H1 (cell line): ENCODE measurements at regions not wholly inside any gene's neighbourhood (a gene's known extent, or its start where the extent isn't known, plus 50 kb on each side); places are given as distances from the start of the nearest gene placed in this dataset.
"Not testable (repeated sequence)": the region's sequence is repeated elsewhere in the genome, so short reads cannot be mapped to it uniquely, and the experiment has no call there.

ENCODE experiments used
- CTCF ChIA-PET: fragments of 300-600 bp; sonication (Branson Sonifier 250); formaldehyde crosslinking; loops from one replicate; lab custom pipeline; 2021; ENCODE audit not compliant: partially characterized antibody; lab: Charles Lee
- POLR2A ChIA-PET: fragments of 300-600 bp; sonication (Branson Sonifier 250); formaldehyde crosslinking; loops from one replicate; lab custom pipeline; 2021; ENCODE audit warnings: inconsistent platforms; ENCODE audit not compliant: partially characterized antibody; lab: Charles Lee
- DNase-seq, 2 experiments: peaks; one replicate each; pipeline versions ENCODE4 v3.0.0 to v3.0.0-alpha.2; 2010 to 2022; ENCODE audit warnings: low spot score in 2 of 2, low read depth in 1 of 2, mixed read lengths in 1 of 2
- FAIRE-seq: peaks from 2 replicates; lab custom pipeline; 2011; peaks lifted over from hg19 to GRCh38; lab: Jason Lieb, UNC
- H2AFZ ChIP-seq: 2 replicates; pipeline ENCODE4 v1.8.1; 2012; ENCODE audit warnings: low read length, inconsistent platforms
- H2AK5ac ChIP-seq: 2 replicates; pipeline ENCODE4 v1.6.1; 2013; ENCODE audit warnings: low read depth, low read length
- H2BK120ac ChIP-seq: replicated peaks from 2 replicates; pipeline ENCODE3; 2013; ENCODE audit warnings: low read depth, low read length, inconsistent platforms
- H2BK12ac ChIP-seq: 2 replicates; pipeline ENCODE4 v1.6.1; 2013; ENCODE audit warnings: low read depth, low read length
- H2BK15ac ChIP-seq: 2 replicates; pipeline ENCODE4 v1.6.1; 2013; ENCODE audit warnings: low read length
- H2BK20ac ChIP-seq: 2 replicates; pipeline ENCODE4 v1.6.1; 2013; ENCODE audit warnings: low read length
- H2BK5ac ChIP-seq: 2 replicates; pipeline ENCODE4 v1.6.1; 2013; ENCODE audit warnings: low read depth, low read length
- H3K14ac ChIP-seq: 2 replicates; pipeline ENCODE4 v1.6.1; 2013; ENCODE audit warnings: inconsistent platforms; ENCODE audit not compliant: insufficient read length
- H3K18ac ChIP-seq: 2 replicates; pipeline ENCODE4 v1.6.1; 2013; ENCODE audit warnings: low read length; ENCODE audit errors: extremely low read depth
- H3K23ac ChIP-seq: 2 replicates; pipeline ENCODE4 v1.6.1; 2013; ENCODE audit warnings: inconsistent platforms; ENCODE audit not compliant: insufficient read length
- H3K23me2 ChIP-seq: 2 replicates; pipeline ENCODE4 v1.6.1; 2013; ENCODE audit warnings: low read depth, low read length
- H3K27ac ChIP-seq: 2 replicates; pipeline ENCODE4 v1.6.1; 2011; ENCODE audit warnings: low read depth, low read length, inconsistent platforms
- H3K27me3 ChIP-seq, 4 experiments: replicated peaks in 1 of 4; 1 replicate in 1 of 4; 2 replicates in 3 of 4; pipeline versions ENCODE4 v1.6.1 to v1.8.1; 2011 to 2013; ENCODE audit warnings: low read length in 3 of 4, mild to moderate bottlenecking in 3 of 4, inconsistent platforms in 2 of 4, mixed read lengths in 2 of 4, moderate library complexity in 1 of 4; ENCODE audit not compliant: control insufficient read depth in 3 of 4, insufficient read depth in 3 of 4; ENCODE audit errors: extremely low read depth in 1 of 4
- H3K36me3 ChIP-seq, 4 experiments: 2 replicates each; pipeline versions ENCODE4 v1.6.1 to v1.8.1; 2011 to 2013; ENCODE audit warnings: mild to moderate bottlenecking in 4 of 4, low read length in 3 of 4, moderate library complexity in 2 of 4, control low read depth in 1 of 4, inconsistent platforms in 1 of 4; ENCODE audit not compliant: insufficient read depth in 4 of 4, control insufficient read depth in 2 of 4
- H3K4ac ChIP-seq: replicated peaks from 2 replicates; pipeline ENCODE3; 2013; ENCODE audit warnings: low read length, low read depth, mixed read lengths, inconsistent platforms; ENCODE audit not compliant: insufficient read length
- H3K4me1 ChIP-seq, 4 experiments: replicated peaks in 1 of 4; 1 replicate in 1 of 4; 2 replicates in 3 of 4; pipeline versions ENCODE4 v1.6.1 to v1.8.1; 2011 to 2013; ENCODE audit warnings: low read length in 3 of 4, inconsistent platforms in 2 of 4, mixed read lengths in 1 of 4; ENCODE audit not compliant: insufficient read depth in 4 of 4, control insufficient read depth in 3 of 4
- H3K4me2 ChIP-seq, 2 experiments: 2 replicates each; pipeline versions ENCODE4 v1.6.1 to v1.8.1; 2011 to 2013; ENCODE audit warnings: low read depth in 2 of 2, low read length in 2 of 2, control low read depth in 1 of 2, inconsistent platforms in 1 of 2, mild to moderate bottlenecking in 1 of 2; ENCODE audit not compliant: insufficient read depth in 1 of 2
- H3K4me3 ChIP-seq, 4 experiments: fragments of 200-600, 300-600 bp in 1 of 4; sonication (generic), shearing (Covaris generic), sonication (Bioruptor Twin) in 1 of 4; 2 replicates each; pipeline versions ENCODE4 v1.5.1 to v1.8.1; 2011 to 2016; ENCODE audit warnings: low read length in 4 of 4, low read depth in 3 of 4, control low read depth in 2 of 4, inconsistent platforms in 2 of 4, mild to moderate bottlenecking in 2 of 4, mixed read lengths in 1 of 4, moderate library complexity in 1 of 4; ENCODE audit not compliant: insufficient read depth in 2 of 4; ENCODE audit errors: extremely low read depth in 1 of 4
- H3K56ac ChIP-seq: replicated peaks from 2 replicates; pipeline ENCODE3; 2013; ENCODE audit warnings: low read depth, mild to moderate bottlenecking, mixed read lengths, low read length, inconsistent platforms; ENCODE audit not compliant: insufficient read length
- H3K79me1 ChIP-seq: 2 replicates; pipeline ENCODE4 v1.6.1; 2013; ENCODE audit warnings: low read depth, low read length, control low read depth
- H3K79me2 ChIP-seq, 2 experiments: 2 replicates each; pipeline versions ENCODE4 v1.6.1 to v1.8.1; 2012 to 2013; ENCODE audit warnings: low read length in 2 of 2, mild to moderate bottlenecking in 2 of 2, inconsistent platforms in 1 of 2; ENCODE audit not compliant: insufficient read depth in 2 of 2, control insufficient read depth in 1 of 2
- H3K9ac ChIP-seq, 4 experiments: replicated peaks in 1 of 4; 1 replicate in 1 of 4; 2 replicates in 3 of 4; pipeline versions ENCODE4 v1.6.1 to v1.8.1; 2011 to 2013; ENCODE audit warnings: low read depth in 3 of 4, low read length in 3 of 4, control low read depth in 2 of 4, mild to moderate bottlenecking in 2 of 4, moderate library complexity in 2 of 4, inconsistent platforms in 1 of 4; ENCODE audit errors: extremely low read depth in 1 of 4
- H3K9me3 ChIP-seq, 2 experiments: 2 replicates each; pipeline versions ENCODE4 v1.6.1 to v1.8.1; 2012 to 2013; ENCODE audit warnings: mild to moderate bottlenecking in 2 of 2, moderate library complexity in 2 of 2, control low read depth in 1 of 2, inconsistent platforms in 1 of 2, low read depth in 1 of 2, low read length in 1 of 2, mixed read lengths in 1 of 2; ENCODE audit not compliant: insufficient read depth in 2 of 2
- H4K20me1 ChIP-seq, 2 experiments: replicated peaks in 1 of 2; 2 replicates each; pipeline versions ENCODE3 to v1.8.1; 2011 to 2013; ENCODE audit warnings: inconsistent platforms in 2 of 2, low read length in 2 of 2, mild to moderate bottlenecking in 1 of 2; ENCODE audit not compliant: insufficient read depth in 2 of 2, control insufficient read depth in 1 of 2
- H4K5ac ChIP-seq: 2 replicates; pipeline ENCODE4 v1.6.1; 2013; ENCODE audit warnings: low read length, low read depth, mixed read lengths, inconsistent platforms; ENCODE audit not compliant: insufficient read length
- H4K8ac ChIP-seq: 2 replicates; pipeline ENCODE4 v1.8.0; 2013; ENCODE audit warnings: mild to moderate bottlenecking, moderate library complexity, low read length, inconsistent platforms; ENCODE audit not compliant: insufficient read depth; ENCODE audit errors: extremely low read depth
- H4K91ac ChIP-seq: replicated peaks from 2 replicates; pipeline ENCODE3; 2013; ENCODE audit warnings: low read length, mixed read lengths, inconsistent platforms; ENCODE audit not compliant: insufficient read length
- EP300 ChIP-seq, 2 experiments: IDR thresholded peaks; 1 replicate in 1 of 2; 2 replicates in 1 of 2; pipeline ENCODE4 v1.6.1; 2011 to 2012; ENCODE audit warnings: low read depth in 2 of 2, low read length in 2 of 2, mild to moderate bottlenecking in 2 of 2, borderline replicate concordance in 1 of 2, inconsistent platforms in 1 of 2, moderate library complexity in 1 of 2
- KDM5A ChIP-seq: fragments of 200-600 bp; IDR thresholded peaks from 2 replicates; pipeline ENCODE4 v1.7.1; 2012; ENCODE audit warnings: mild to moderate bottlenecking, low read length, inconsistent platforms, mixed read lengths
- SIX5 ChIP-seq: IDR thresholded peaks from 2 replicates; pipeline ENCODE4 v1.6.1; 2011; ENCODE audit warnings: mild to moderate bottlenecking, low read depth, low read length
- YY1 ChIP-seq: IDR thresholded peaks from 2 replicates; pipeline ENCODE4 v1.6.1; 2011; ENCODE audit warnings: low read depth, mild to moderate bottlenecking, low read length
- WGBS, 2 experiments: shearing (Covaris generic) in 1 of 2; methylation state at CpG; one replicate each; pipeline versions ENCODE4 v1.1.6 to v1.1.7; 2013 to 2015; ENCODE audit warnings: low lambda C conversion rate in 2 of 2, mixed read lengths in 2 of 2, inconsistent platforms in 1 of 2, low coverage in 1 of 2, missing lambda C conversion rate in 1 of 2; ENCODE audit not compliant: insufficient replicate concordance in 2 of 2, insufficient coverage in 1 of 2, insufficient read length in 1 of 2; ENCODE audit errors: extremely low coverage in 1 of 2, missing lambda C conversion rate in 1 of 2; 5-methylcytosine and 5-hydroxymethylcytosine counted together

GRCh38 chr5:92694067-92694466 lies 887.0 kb downstream of the NR2F1-AS1 start (continued):
- TF ChIP-seq EP300 (IDR thresholded peaks at IDR 0.05; ENCODE audit: borderline replicate concordance in 1 of 2, low read depth in 2 of 2, low read length in 2 of 2): no peak
- TF ChIP-seq YY1: no peak
- TF ChIP-seq SIX5: no peak
- TF ChIP-seq KDM5A: no peak

GRCh38 chr5:92691955-92692354 lies 889.1 kb downstream of the NR2F1-AS1 start:
- CTCF ChIA-PET, H2BK20ac ChIP-seq, H4K91ac ChIP-seq, H3K79me1 ChIP-seq, H2BK12ac ChIP-seq, H3K36me3 ChIP-seq, H2BK120ac ChIP-seq, H3K9me3 ChIP-seq, H3K27ac ChIP-seq, H2AK5ac ChIP-seq, H3K4ac ChIP-seq, H3K23me2 ChIP-seq, H4K5ac ChIP-seq, H3K4me3 ChIP-seq, H2BK5ac ChIP-seq, H3K9ac ChIP-seq, DNase-seq, H4K8ac ChIP-seq, H3K79me2 ChIP-seq, H3K23ac ChIP-seq, H2AFZ ChIP-seq, H3K27me3 ChIP-seq, H3K4me2 ChIP-seq, H3K56ac ChIP-seq, FAIRE-seq, H4K20me1 ChIP-seq, H2BK15ac ChIP-seq, H3K14ac ChIP-seq, POLR2A ChIA-PET, H3K4me1 ChIP-seq, H3K18ac ChIP-seq: not testable (repeated sequence)
- 87% methylated on average over 3 of the region's 5 CpGs; no CpG with 5 or more reads in 1 of the 2 experiments for WGBS, 2 experiments
